GM12878 (cell line): ENCODE measurements at regions not wholly inside any gene's neighbourhood (a gene's known extent, or its start where the extent isn't known, plus 50 kb on each side); places are given as distances from the start of the nearest gene placed in this dataset.

Experiments used
- ATF7 ChIP-seq: fragments of 450-650 bp; IDR thresholded peaks from 2 replicates; pipeline ENCODE4 v1.6.1; 2016; ENCODE audit warnings: low read depth, mild to moderate bottlenecking
- CREB1 ChIP-seq: IDR thresholded peaks from 2 replicates; pipeline ENCODE4 v1.6.1; 2012; ENCODE audit warnings: low read depth, mild to moderate bottlenecking, inconsistent platforms
- EZH2 ChIP-seq: IDR thresholded peaks from 2 replicates; pipeline ENCODE4 v1.6.1; 2012; ENCODE audit warnings: low read depth, mild to moderate bottlenecking, control low read depth, inconsistent platforms, low read length, borderline replicate concordance; ENCODE audit not compliant: control insufficient read depth
- JUND ChIP-seq: IDR thresholded peaks from 2 replicates; pipeline ENCODE4 v1.6.1; 2012; ENCODE audit warnings: low read depth, mild to moderate bottlenecking, low read length, improper control_type of control experiment, moderate library complexity
- POLR2A ChIP-seq: IDR thresholded peaks from 2 replicates; pipeline ENCODE4 v1.6.1; 2011; ENCODE audit warnings: low read depth, mild to moderate bottlenecking, low read length
- POLR2AphosphoS5 ChIP-seq: IDR thresholded peaks from 2 replicates; pipeline ENCODE4 v1.6.1; 2011; ENCODE audit warnings: mild to moderate bottlenecking, low read length, inconsistent platforms
- RAD21 ChIP-seq: IDR thresholded peaks from 2 replicates; pipeline ENCODE4 v1.6.1; 2011; ENCODE audit warnings: mild to moderate bottlenecking, low read depth, low read length, moderate library complexity; ENCODE audit not compliant: insufficient read depth
- RFX5 ChIP-seq: IDR thresholded peaks from 2 replicates; pipeline ENCODE4 v1.6.1; 2011; ENCODE audit warnings: low read depth, low read length, improper control_type of control experiment
- WRNIP1 ChIP-seq: IDR thresholded peaks from 2 replicates; pipeline ENCODE4 v1.6.1; 2011; ENCODE audit warnings: low read depth, low read length, improper control_type of control experiment, borderline replicate concordance
- ZSCAN29 ChIP-seq: fragments of 450-650 bp; IDR thresholded peaks from 2 replicates; pipeline ENCODE4 v1.6.1; 2017; ENCODE audit warnings: mild to moderate bottlenecking, moderate library complexity
- TF ChIP-seq, protein P1 (sequence below): fragments of 450-650 bp; formaldehyde crosslinking; IDR thresholded peaks from 2 replicates; pipeline ENCODE4 v1.4.0; 2020; ENCODE audit warnings: mild to moderate bottlenecking, moderate library complexity

DNA sequence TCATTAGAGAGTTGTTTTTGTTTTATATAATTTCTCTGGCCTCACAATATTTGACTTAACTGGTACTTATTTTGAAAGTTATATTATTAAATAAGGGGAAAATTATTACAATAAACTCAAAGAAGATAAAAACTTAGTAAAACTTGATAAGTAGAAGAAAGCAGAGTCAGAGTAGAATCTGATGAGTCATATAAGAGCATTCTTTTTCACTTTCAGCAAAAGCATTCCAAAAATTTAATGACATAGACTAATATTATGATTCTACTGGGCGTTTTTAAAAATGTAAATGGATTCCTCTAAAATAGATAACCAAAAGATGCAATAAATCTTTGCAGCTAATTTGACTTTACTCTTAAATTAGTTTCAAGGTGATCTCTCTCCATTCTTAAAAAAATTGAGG lies 366.3 kb upstream of the IMPG1 start:
- TF ChIP-seq, protein P1, sequence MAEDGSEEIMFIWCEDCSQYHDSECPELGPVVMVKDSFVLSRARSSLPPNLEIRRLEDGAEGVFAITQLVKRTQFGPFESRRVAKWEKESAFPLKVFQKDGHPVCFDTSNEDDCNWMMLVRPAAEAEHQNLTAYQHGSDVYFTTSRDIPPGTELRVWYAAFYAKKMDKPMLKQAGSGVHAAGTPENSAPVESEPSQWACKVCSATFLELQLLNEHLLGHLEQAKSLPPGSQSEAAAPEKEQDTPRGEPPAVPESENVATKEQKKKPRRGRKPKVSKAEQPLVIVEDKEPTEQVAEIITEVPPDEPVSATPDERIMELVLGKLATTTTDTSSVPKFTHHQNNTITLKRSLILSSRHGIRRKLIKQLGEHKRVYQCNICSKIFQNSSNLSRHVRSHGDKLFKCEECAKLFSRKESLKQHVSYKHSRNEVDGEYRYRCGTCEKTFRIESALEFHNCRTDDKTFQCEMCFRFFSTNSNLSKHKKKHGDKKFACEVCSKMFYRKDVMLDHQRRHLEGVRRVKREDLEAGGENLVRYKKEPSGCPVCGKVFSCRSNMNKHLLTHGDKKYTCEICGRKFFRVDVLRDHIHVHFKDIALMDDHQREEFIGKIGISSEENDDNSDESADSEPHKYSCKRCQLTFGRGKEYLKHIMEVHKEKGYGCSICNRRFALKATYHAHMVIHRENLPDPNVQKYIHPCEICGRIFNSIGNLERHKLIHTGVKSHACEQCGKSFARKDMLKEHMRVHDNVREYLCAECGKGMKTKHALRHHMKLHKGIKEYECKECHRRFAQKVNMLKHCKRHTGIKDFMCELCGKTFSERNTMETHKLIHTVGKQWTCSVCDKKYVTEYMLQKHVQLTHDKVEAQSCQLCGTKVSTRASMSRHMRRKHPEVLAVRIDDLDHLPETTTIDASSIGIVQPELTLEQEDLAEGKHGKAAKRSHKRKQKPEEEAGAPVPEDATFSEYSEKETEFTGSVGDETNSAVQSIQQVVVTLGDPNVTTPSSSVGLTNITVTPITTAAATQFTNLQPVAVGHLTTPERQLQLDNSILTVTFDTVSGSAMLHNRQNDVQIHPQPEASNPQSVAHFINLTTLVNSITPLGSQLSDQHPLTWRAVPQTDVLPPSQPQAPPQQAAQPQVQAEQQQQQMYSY (CRISPR knock-in tag), result no peak
- TF ChIP-seq ZSCAN29 (no peak), WRNIP1 (no peak), RFX5 (no peak), POLR2A (no peak), EZH2 (no peak), JUND (no peak), ATF7 (no peak), POLR2AphosphoS5 (no peak), RAD21 (no peak), CREB1 (no peak)
